SK-N-SH treated with all-trans-retinoic acid at 6 μM for 48 hours (cell line): ENCODE measurements at regions not wholly inside any gene's neighbourhood (a gene's known extent, or its start where the extent isn't known, plus 50 kb on each side); places are given as distances from the start of the nearest gene placed in this dataset.

Experiments
- ATAC-seq: fragments of 200-7000 bp; cut with Tn5 transposase; 3 replicates; pipeline ENCODE4 v1.9.1; 2020; ENCODE audit warnings: mild to moderate bottlenecking, moderate library complexity
- BACH2 ChIP-seq: fragments of 250-450 bp; sonication (Bioruptor Pico); IDR thresholded peaks from 2 replicates; pipeline ENCODE4 v1.9.0; 2021; ENCODE audit warnings: mild to moderate bottlenecking, borderline replicate concordance
- CSDC2 ChIP-seq: fragments of 250-450 bp; sonication (Bioruptor Pico); IDR thresholded peaks from 2 replicates; pipeline ENCODE4 v1.5.0; 2020; ENCODE audit warnings: mild to moderate bottlenecking, moderate library complexity
- ESRRG ChIP-seq: fragments of 250-450 bp; sonication (Bioruptor Pico); IDR thresholded peaks from 2 replicates; pipeline ENCODE4 v1.6.1; 2021; ENCODE audit warnings: mild to moderate bottlenecking
- GLIS3 ChIP-seq: fragments of 250-450 bp; sonication (Bioruptor Pico); IDR thresholded peaks from 2 replicates; pipeline ENCODE4 v1.5.0; 2020; ENCODE audit warnings: mild to moderate bottlenecking, moderate library complexity
- ISL1 ChIP-seq: fragments of 250-450 bp; sonication (Bioruptor Pico); IDR thresholded peaks from 2 replicates; pipeline ENCODE4 v2.1.2; 2022; ENCODE audit warnings: mild to moderate bottlenecking, moderate library complexity
- OSR1 ChIP-seq: fragments of 250-450 bp; sonication (Bioruptor Pico); IDR thresholded peaks from 2 replicates; pipeline ENCODE4 v1.8.0; 2022; ENCODE audit warnings: moderate library complexity, mild to moderate bottlenecking, inconsistent platforms
- RARB ChIP-seq: fragments of 250-450 bp; sonication (Bioruptor Pico); IDR thresholded peaks from 2 replicates; pipeline ENCODE4 v1.8.0; 2021; ENCODE audit warnings: mild to moderate bottlenecking, moderate library complexity
- SNAI2 ChIP-seq: fragments of 250-450 bp; sonication (Bioruptor Pico); IDR thresholded peaks from 2 replicates; pipeline ENCODE4 v1.5.0; 2020; ENCODE audit warnings: mild to moderate bottlenecking, moderate library complexity
- TCF4 ChIP-seq: fragments of 250-450 bp; sonication (Bioruptor Pico); IDR thresholded peaks from 2 replicates; pipeline ENCODE4 v1.8.0; 2021; ENCODE audit warnings: mild to moderate bottlenecking, moderate library complexity, borderline replicate concordance
- TOX ChIP-seq: fragments of 250-450 bp; sonication (Bioruptor Pico); IDR thresholded peaks from 2 replicates; pipeline ENCODE4 v1.8.0; 2021; ENCODE audit warnings: mild to moderate bottlenecking, moderate library complexity, borderline replicate concordance
- ZC3H10 ChIP-seq: fragments of 250-450 bp; sonication (Bioruptor Pico); IDR thresholded peaks from 2 replicates; pipeline ENCODE4 v1.5.1; 2021; ENCODE audit warnings: mild to moderate bottlenecking, moderate library complexity
- ZFP3 ChIP-seq: fragments of 250-450 bp; sonication (Bioruptor Pico); IDR thresholded peaks from 2 replicates; pipeline ENCODE4 v1.5.0; 2020; ENCODE audit warnings: mild to moderate bottlenecking, moderate library complexity
- ZFP30 ChIP-seq: fragments of 450-650 bp; formaldehyde crosslinking; IDR thresholded peaks from 2 replicates; pipeline ENCODE4 v1.5.0; 2022; ENCODE audit warnings: mild to moderate bottlenecking, moderate library complexity
- ZNF565 ChIP-seq: fragments of 450-650 bp; formaldehyde crosslinking; conservative IDR thresholded peaks from 2 replicates; pipeline ENCODE4 v1.5.0; 2020; ENCODE audit warnings: low read depth, mild to moderate bottlenecking, moderate library complexity
- ZNF70 ChIP-seq: fragments of 450-650 bp; formaldehyde crosslinking; IDR thresholded peaks from 2 replicates; pipeline ENCODE4 v1.5.0; 2020; ENCODE audit warnings: mild to moderate bottlenecking, moderate library complexity
- ZNF8 ChIP-seq: fragments of 450-650 bp; formaldehyde crosslinking; IDR thresholded peaks from 2 replicates; pipeline ENCODE4 v1.5.0; 2020; ENCODE audit warnings: mild to moderate bottlenecking, moderate library complexity
- TF ChIP-seq, protein P1 (sequence below): fragments of 250-450 bp; sonication (Bioruptor Pico); IDR thresholded peaks from 2 replicates; pipeline ENCODE4 v1.5.1; 2020; ENCODE audit warnings: low read depth, mild to moderate bottlenecking, moderate library complexity
- TF ChIP-seq, protein P2 (sequence below): fragments of 250-450 bp; sonication (Bioruptor Pico); IDR thresholded peaks from 2 replicates; pipeline ENCODE4 v1.8.0; 2021; ENCODE audit warnings: low read depth, mild to moderate bottlenecking, moderate library complexity, borderline replicate concordance
- TF ChIP-seq, protein P3 (sequence below): fragments of 250-450 bp; sonication (Bioruptor Pico); IDR thresholded peaks from 2 replicates; pipeline ENCODE4 v1.8.0; 2020; ENCODE audit warnings: mild to moderate bottlenecking, moderate library complexity, borderline replicate concordance
- TF ChIP-seq, protein P4 (sequence below): fragments of 250-450 bp; sonication (Bioruptor Pico); IDR thresholded peaks from 2 replicates; pipeline ENCODE4 v1.5.0; 2020; ENCODE audit warnings: mild to moderate bottlenecking, moderate library complexity

DNA sequence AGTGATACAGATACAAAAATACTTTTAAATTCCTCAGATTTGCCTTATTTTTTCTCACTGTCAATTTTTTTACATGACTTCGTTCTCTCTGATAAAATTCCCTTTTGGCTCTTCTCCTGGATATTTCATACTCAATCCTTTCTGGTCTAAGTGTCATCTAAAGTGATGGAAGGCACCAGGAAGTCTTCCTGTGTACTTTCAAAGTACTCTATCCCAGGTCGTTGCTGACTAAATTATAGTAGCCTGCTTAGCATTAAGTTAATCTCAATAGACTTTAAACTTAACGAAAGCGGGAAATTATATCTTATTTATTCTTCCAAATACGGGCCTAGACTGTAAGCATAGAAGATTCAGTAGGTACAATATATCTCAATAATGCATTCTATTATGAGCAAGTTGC, 67.8 kb downstream of the CASP12 start:
- no peak for TF ChIP-seq TCF4
- no peak for TF ChIP-seq ZNF565 (CRISPR knock-in tag)
- TF ChIP-seq ZNF8 (CRISPR knock-in tag), result no peak
- TF ChIP-seq ZC3H10 (CRISPR knock-in tag), result no peak
- 0 out of 2 replicates have a peak, but pooled peaks have one; percentile 54 for TF ChIP-seq RARB (CRISPR knock-in tag)
- TF ChIP-seq ZFP30 (CRISPR knock-in tag), result no peak
- TF ChIP-seq BACH2, result no peak
- no peak for TF ChIP-seq SNAI2 (CRISPR knock-in tag)
- no peak for TF ChIP-seq ZFP3
- peak; percentile 90 for TF ChIP-seq TOX (CRISPR knock-in tag)
- no peak for TF ChIP-seq ISL1
- TF ChIP-seq ZNF70, result no peak
- peak; percentile 71 for ATAC-seq

DNA sequence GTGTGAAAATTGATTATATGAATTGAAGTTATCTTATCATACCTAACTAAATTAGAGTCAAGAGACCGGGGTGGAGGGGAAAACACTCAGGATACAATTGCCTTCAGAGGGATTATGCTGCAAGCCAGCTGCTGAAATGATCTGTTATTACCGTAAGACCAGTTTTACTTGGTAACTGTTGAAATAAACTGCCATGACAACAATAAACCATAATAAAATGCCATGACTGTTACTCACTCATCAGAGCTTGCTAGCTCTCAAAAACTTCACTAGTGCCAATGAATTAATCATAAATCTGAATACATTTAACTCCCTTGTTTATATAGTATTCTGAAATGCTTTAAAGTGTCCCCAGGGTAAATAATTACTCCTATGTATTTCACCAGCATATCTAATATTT, 68.2 kb downstream of the CASP12 start:
- TF ChIP-seq ZNF8 (CRISPR knock-in tag) (no peak), ZNF565 (CRISPR knock-in tag) (no peak), ZFP3 (no peak), TOX (CRISPR knock-in tag) (no peak), ESRRG (no peak), ZFP30 (CRISPR knock-in tag) (no peak), SNAI2 (CRISPR knock-in tag) (no peak), ZC3H10 (CRISPR knock-in tag) (no peak), RARB (CRISPR knock-in tag) (no peak), TCF4 (no peak), GLIS3 (no peak)
- TF ChIP-seq, protein P1, sequence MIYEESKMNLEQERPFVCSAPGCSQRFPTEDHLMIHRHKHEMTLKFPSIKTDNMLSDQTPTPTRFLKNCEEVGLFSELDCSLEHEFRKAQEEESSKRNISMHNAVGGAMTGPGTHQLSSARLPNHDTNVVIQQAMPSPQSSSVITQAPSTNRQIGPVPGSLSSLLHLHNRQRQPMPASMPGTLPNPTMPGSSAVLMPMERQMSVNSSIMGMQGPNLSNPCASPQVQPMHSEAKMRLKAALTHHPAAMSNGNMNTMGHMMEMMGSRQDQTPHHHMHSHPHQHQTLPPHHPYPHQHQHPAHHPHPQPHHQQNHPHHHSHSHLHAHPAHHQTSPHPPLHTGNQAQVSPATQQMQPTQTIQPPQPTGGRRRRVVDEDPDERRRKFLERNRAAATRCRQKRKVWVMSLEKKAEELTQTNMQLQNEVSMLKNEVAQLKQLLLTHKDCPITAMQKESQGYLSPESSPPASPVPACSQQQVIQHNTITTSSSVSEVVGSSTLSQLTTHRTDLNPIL (CRISPR knock-in tag), result no peak
- TF ChIP-seq, protein P2, sequence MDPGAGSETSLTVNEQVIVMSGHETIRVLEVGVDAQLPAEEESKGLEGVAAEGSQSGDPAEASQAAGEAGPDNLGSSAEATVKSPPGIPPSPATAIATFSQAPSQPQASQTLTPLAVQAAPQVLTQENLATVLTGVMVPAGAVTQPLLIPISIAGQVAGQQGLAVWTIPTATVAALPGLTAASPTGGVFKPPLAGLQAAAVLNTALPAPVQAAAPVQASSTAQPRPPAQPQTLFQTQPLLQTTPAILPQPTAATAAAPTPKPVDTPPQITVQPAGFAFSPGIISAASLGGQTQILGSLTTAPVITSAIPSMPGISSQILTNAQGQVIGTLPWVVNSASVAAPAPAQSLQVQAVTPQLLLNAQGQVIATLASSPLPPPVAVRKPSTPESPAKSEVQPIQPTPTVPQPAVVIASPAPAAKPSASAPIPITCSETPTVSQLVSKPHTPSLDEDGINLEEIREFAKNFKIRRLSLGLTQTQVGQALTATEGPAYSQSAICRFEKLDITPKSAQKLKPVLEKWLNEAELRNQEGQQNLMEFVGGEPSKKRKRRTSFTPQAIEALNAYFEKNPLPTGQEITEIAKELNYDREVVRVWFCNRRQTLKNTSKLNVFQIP, result no peak
- TF ChIP-seq, protein P3, sequence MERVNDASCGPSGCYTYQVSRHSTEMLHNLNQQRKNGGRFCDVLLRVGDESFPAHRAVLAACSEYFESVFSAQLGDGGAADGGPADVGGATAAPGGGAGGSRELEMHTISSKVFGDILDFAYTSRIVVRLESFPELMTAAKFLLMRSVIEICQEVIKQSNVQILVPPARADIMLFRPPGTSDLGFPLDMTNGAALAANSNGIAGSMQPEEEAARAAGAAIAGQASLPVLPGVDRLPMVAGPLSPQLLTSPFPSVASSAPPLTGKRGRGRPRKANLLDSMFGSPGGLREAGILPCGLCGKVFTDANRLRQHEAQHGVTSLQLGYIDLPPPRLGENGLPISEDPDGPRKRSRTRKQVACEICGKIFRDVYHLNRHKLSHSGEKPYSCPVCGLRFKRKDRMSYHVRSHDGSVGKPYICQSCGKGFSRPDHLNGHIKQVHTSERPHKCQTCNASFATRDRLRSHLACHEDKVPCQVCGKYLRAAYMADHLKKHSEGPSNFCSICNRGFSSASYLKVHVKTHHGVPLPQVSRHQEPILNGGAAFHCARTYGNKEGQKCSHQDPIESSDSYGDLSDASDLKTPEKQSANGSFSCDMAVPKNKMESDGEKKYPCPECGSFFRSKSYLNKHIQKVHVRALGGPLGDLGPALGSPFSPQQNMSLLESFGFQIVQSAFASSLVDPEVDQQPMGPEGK (CRISPR knock-in tag), result no peak
- peak; percentile 93 for ATAC-seq

DNA sequence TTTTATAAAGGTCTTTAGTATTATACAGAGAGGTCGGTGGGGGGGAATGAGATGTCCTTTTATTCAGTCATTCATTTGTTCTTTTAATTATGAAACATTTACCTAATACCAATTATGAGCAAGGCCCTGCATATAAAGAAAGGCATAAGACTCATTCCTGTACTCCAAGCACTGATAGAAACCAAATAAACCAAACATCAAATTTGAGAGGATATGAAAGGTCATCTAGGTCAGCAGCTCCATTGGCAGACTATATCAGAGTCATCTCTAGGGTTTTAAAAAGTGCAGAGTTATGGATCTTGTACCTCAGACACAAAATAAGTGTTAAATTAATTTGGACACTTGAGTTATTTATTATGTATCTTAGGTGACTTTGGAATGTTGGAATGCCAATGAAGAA, 71.5 kb downstream of the CASP12 start:
- ATAC-seq, result no peak
- no peak for TF ChIP-seq ZNF8 (CRISPR knock-in tag)
- TF ChIP-seq TOX (CRISPR knock-in tag), result no peak
- TF ChIP-seq, protein P1 (CRISPR knock-in tag), result no peak
- TF ChIP-seq RARB (CRISPR knock-in tag), result no peak
- no peak for TF ChIP-seq ZFP30 (CRISPR knock-in tag)
- TF ChIP-seq, protein P3 (CRISPR knock-in tag), result no peak
- no peak for TF ChIP-seq OSR1 (CRISPR knock-in tag)
- TF ChIP-seq ISL1, result no peak

DNA sequence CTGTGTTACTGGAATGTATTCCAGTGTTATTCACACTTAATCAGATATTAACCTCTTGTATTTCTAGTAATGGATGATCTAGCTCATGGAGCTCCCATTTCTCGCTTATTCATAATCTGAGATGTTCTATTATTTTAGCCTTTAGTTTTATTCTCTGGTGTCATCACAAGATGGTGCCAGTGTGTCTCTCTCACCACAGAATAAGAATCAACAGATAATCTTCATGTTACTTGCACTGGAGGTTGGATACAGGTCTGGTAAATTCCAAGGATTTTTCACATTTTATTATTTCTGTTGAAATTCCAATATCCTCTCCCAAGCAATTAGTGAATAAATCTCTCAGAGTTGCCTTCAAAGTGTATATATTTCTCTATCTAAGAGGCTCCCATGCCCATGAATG, 74.6 kb downstream of the CASP12 start:
- peak; percentile 24; the same call in 1 of the 3 replicates for ATAC-seq
- TF ChIP-seq, protein P4, sequence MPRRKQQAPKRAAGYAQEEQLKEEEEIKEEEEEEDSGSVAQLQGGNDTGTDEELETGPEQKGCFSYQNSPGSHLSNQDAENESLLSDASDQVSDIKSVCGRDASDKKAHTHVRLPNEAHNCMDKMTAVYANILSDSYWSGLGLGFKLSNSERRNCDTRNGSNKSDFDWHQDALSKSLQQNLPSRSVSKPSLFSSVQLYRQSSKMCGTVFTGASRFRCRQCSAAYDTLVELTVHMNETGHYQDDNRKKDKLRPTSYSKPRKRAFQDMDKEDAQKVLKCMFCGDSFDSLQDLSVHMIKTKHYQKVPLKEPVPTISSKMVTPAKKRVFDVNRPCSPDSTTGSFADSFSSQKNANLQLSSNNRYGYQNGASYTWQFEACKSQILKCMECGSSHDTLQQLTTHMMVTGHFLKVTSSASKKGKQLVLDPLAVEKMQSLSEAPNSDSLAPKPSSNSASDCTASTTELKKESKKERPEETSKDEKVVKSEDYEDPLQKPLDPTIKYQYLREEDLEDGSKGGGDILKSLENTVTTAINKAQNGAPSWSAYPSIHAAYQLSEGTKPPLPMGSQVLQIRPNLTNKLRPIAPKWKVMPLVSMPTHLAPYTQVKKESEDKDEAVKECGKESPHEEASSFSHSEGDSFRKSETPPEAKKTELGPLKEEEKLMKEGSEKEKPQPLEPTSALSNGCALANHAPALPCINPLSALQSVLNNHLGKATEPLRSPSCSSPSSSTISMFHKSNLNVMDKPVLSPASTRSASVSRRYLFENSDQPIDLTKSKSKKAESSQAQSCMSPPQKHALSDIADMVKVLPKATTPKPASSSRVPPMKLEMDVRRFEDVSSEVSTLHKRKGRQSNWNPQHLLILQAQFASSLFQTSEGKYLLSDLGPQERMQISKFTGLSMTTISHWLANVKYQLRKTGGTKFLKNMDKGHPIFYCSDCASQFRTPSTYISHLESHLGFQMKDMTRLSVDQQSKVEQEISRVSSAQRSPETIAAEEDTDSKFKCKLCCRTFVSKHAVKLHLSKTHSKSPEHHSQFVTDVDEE (CRISPR knock-in tag), result no peak
- no peak for TF ChIP-seq OSR1 (CRISPR knock-in tag)
- TF ChIP-seq ZNF565 (CRISPR knock-in tag), result no peak
- no peak for TF ChIP-seq SNAI2 (CRISPR knock-in tag)
- TF ChIP-seq, protein P2, result no peak
- TF ChIP-seq ZFP3, result no peak
- no peak for TF ChIP-seq CSDC2 (CRISPR knock-in tag)
- TF ChIP-seq, protein P3 (CRISPR knock-in tag), result no peak
- no peak for TF ChIP-seq GLIS3
